ENCODE measurements at regions not wholly inside any gene's neighbourhood (a gene's known extent, or its start where the extent isn't known, plus 50 kb on each side); places are given as distances from the start of the nearest gene placed in this dataset.
A peak's percentile ranks its signal among the peaks of the same experiment; 100 is the strongest.

DNA sequence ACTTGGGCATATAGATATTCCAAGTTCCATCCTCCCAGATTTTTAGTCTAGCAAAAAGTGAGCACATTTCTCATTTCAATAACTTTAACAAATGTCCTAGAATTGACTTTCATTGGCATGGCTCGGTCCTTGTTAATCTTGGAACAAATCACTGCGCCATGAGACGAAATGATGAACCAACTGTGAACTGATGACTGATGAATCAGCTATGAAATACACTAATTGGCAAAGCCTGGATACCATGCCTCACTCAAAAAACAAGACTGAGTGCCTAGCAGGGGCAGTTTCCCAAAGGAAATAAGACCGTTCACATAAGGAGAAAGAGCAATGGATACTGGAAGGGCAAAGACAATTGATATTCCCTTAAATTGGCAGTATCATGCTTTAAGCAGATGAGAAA is 248.6 kb upstream of the VEGFC start:
- DNase-seq (no peak), ATAC-seq (no peak)
- Mint-ChIP-seq H3K27ac (no peak overlapping the region), H3K4me3 (no peak overlapping the region), H3K4me1 (no peaks in the 10 kb centered on the region), H3K27me3 (peaks cover 21% of the 10 kb centered on the region), H3K9me3 (peaks cover 0 to 6% of the 10 kb centered on the region in 2 donors)

GRCh38 chr4:177047070-177047850 is 254.5 kb upstream of the VEGFC start:
- ATAC-seq = peak; percentile 81
- H3K4me3 Mint-ChIP-seq = no peak overlapping the region
- H3K27me3 Mint-ChIP-seq = peaks cover 36% of the 10 kb centered on the region
- no peaks in the 10 kb centered on the region for H3K4me1 Mint-ChIP-seq
- H3K9me3 Mint-ChIP-seq = no peaks in the 10 kb centered on the region
- peak; percentile 40 to 48 for DNase-seq
- no peak overlapping the region for H3K27ac Mint-ChIP-seq

GRCh38 chr4:177047851-177048174 is 255.1 kb upstream of the VEGFC start:
- peaks cover 36% of the 10 kb centered on the region for H3K27me3 Mint-ChIP-seq
- H3K4me3 Mint-ChIP-seq = no peak overlapping the region
- no peaks in the 10 kb centered on the region for H3K9me3 Mint-ChIP-seq
- ATAC-seq (no peak), DNase-seq (no peak)
- H3K27ac Mint-ChIP-seq = no peak overlapping the region
- H3K4me1 Mint-ChIP-seq = no peaks in the 10 kb centered on the region

DNA sequence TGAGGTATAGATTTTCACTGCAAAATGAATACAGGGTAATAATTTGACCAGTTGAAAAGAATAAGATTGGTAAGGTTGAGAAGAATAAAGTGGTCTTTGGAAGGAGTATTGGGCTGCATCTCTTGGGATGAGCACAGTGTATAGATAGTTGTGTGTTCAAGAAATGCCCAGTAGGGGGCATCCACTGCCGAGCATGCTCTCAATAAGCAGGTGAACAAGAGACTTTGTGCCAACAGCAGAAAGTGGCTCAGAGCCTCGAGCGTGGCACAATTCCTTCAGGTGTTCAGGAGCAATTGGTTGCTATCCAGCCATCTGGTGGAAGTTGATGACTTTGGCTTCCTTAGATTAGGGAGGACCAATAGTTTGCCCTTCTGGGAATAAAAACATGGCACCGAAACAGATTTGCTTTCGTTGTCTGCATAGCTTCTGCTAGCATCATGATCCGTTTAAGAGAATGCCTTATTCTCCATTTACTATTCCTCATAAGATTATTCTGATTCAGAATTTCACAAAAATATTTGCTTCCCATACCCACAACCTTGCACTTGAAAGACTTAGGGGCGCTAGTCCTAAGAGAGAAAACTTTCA is 258.1 kb upstream of the NEIL3 start:
- peaks cover 13% of the 10 kb centered on the region for H3K27me3 Mint-ChIP-seq
- DNase-seq = peak in 1 of 2 donors; percentile 6
- no peaks in the 10 kb centered on the region for H3K9me3 Mint-ChIP-seq
- no peak overlapping the region for H3K4me3 Mint-ChIP-seq
- peak; percentile 66 for ATAC-seq
- no peak overlapping the region for H3K27ac Mint-ChIP-seq
- H3K4me1 Mint-ChIP-seq = no peaks in the 10 kb centered on the region

GRCh38 chr4:177052211-177052934 is 257.3 kb upstream of the NEIL3 start:
- ATAC-seq (no peak), DNase-seq (no peak)
- Mint-ChIP-seq H3K4me3 (no peak overlapping the region), H3K4me1 (no peaks in the 10 kb centered on the region), H3K27me3 (peaks cover 11% of the 10 kb centered on the region), H3K9me3 (no peaks in the 10 kb centered on the region), H3K27ac (no peak overlapping the region)

DNA sequence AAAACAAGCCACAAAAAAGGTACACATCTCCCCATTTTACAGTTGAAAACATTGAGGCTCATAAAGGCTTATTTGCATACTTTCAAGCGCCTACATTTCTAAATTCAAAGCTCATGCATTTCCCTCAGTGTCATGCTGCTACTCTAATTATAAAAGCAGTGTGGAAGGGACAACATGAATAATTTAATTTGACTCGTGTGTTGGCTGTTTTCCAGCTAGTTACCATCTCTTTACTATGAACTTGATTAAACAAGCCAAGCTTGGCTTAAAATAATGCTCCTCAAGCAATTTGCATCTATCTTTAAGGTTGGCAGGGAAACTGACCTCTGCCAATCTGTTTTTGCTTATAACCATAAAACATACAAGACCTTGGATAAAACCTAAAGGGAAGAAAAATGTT is 252.5 kb upstream of the NEIL3 start:
- no peak overlapping the region for H3K27ac Mint-ChIP-seq
- no peak for ATAC-seq

DNA sequence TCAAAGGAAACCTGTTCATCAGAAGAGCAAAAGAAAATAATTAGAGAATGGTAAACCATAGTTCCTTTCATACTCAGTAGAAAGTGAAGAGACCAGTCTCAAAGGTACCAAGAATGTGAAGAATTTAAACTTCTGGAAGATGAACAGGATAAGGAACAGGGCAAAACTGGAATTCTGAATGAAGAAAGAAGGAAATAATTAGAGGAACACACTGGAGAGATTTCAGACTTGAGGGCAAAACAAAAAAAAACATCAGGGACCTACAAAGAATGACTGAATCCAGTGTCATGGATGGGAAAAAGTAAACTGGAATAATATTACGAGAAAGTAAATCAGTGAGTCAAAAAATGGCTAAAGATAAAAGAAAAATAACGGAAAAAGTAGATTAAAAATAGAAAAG is 245.6 kb upstream of the NEIL3 start:
- Mint-ChIP-seq H3K4me1 (no peaks in the 10 kb centered on the region), H3K4me3 (no peak overlapping the region), H3K9me3 (peaks cover 0 to 6% of the 10 kb centered on the region in 2 donors), H3K27ac (peak overlapping the region in 1 of 2 donors; percentile 10), H3K27me3 (no peaks in the 10 kb centered on the region)
- DNase-seq (no peak), ATAC-seq (no peak)

More for the DNA sequence above, 252.5 kb upstream of the NEIL3 start:
- Mint-ChIP-seq H3K9me3 (peaks cover 0 to 3% of the 10 kb centered on the region in 2 donors), H3K27me3 (no peaks in the 10 kb centered on the region), H3K4me3 (no peak overlapping the region), H3K4me1 (no peaks in the 10 kb centered on the region)
- no peak for DNase-seq

GRCh38 chr4:177064729-177065394 is 244.8 kb upstream of the NEIL3 start:
- Mint-ChIP-seq H3K27me3 (no peaks in the 10 kb centered on the region), H3K9me3 (peaks cover 0 to 6% of the 10 kb centered on the region in 2 donors), H3K4me1 (no peaks in the 10 kb centered on the region), H3K27ac (peak overlapping the region in 1 of 2 donors; percentile 33), H3K4me3 (no peak overlapping the region)
- ATAC-seq = no peak
- DNase-seq = no peak

DNA sequence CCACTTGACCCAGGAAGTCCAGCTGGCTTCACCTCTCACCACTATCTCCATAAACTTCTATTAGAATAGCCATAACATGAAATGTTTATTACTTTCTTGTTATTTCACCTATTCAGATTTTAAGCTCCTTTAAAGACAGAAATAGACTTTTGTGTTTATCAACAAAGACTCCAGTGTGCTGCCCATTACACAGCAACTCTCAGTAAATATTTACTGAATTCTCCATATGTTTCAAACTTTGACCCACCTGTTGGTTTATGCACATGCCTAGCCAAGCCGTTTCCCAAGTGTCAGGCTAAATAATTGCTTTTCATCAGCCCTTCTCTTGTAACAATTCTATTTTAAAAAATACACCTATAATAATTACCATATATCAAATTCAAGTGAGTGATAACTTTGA is 242.9 kb upstream of the NEIL3 start:
- Mint-ChIP-seq H3K27ac (no peak overlapping the region), H3K27me3 (no peaks in the 10 kb centered on the region), H3K9me3 (peaks cover 0 to 6% of the 10 kb centered on the region in 2 donors), H3K4me1 (no peaks in the 10 kb centered on the region), H3K4me3 (no peak overlapping the region)
- ATAC-seq (no peak), DNase-seq (no peak)

DNA sequence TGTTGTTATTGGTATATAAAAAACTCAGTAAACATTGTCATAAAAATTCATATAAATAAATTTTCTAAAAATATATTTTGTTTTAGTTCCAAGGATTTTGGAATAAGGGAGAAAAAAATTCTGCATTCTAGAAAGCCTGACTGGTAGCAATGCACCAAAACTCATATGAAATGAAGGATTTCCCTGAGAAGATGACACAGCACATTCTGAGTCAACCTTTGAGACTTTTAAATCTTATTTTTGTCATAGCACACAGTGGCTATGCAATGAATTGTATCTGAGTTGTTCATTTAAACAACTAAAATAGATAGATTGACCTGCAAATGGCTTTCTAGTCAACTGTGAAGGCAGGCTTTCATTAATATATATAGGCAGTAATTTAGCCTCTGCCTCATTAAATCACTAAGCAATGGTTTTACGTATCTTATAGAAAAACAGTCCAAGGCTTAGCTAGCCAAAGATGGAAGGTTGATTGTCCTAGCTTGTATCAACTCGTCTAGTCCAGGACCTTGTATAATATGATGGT is 239.1 kb upstream of the NEIL3 start:
- no peak overlapping the region for H3K4me3 Mint-ChIP-seq
- DNase-seq (no peak), ATAC-seq (no peak)
- no peaks in the 10 kb centered on the region for H3K9me3 Mint-ChIP-seq
- no peaks in the 10 kb centered on the region for H3K27me3 Mint-ChIP-seq
- H3K27ac Mint-ChIP-seq = no peak overlapping the region
- H3K4me1 Mint-ChIP-seq = no peaks in the 10 kb centered on the region

- ATAC-seq (no peak), DNase-seq (no peak)
- H3K9me3 Mint-ChIP-seq = no peaks in the 10 kb centered on the region
- H3K27me3 Mint-ChIP-seq = no peaks in the 10 kb centered on the region
- no peak overlapping the region for H3K27ac Mint-ChIP-seq
- H3K4me1 Mint-ChIP-seq = no peaks in the 10 kb centered on the region
- no peak overlapping the region for H3K4me3 Mint-ChIP-seq
These were observed 232.3 kb upstream of the NEIL3 start for GRCh38 chr4:177077095-177077971.

GRCh38 chr4:177079327-177079726 is 230.3 kb upstream of the NEIL3 start:
- H3K4me1 Mint-ChIP-seq = no peaks in the 10 kb centered on the region
- H3K27ac Mint-ChIP-seq = no peak overlapping the region
- H3K4me3 Mint-ChIP-seq = no peak overlapping the region

GRCh38 chr4:177080388-177080787 is 229.3 kb upstream of the NEIL3 start:
- no peak for DNase-seq
- Mint-ChIP-seq H3K27me3 (no peaks in the 10 kb centered on the region), H3K4me3 (no peak overlapping the region), H3K9me3 (no peaks in the 10 kb centered on the region), H3K4me1 (no peaks in the 10 kb centered on the region), H3K27ac (no peak overlapping the region)
- ATAC-seq = no peak

More at GRCh38 chr4:177079327-177079726, 230.3 kb upstream of the NEIL3 start:
- Mint-ChIP-seq H3K9me3 (no peaks in the 10 kb centered on the region), H3K27me3 (no peaks in the 10 kb centered on the region)
- DNase-seq = no peak
- no peak for ATAC-seq

GRCh38 chr4:177087060-177087459 is 222.6 kb upstream of the NEIL3 start:
- ATAC-seq = no peak
- DNase-seq = no peak
- H3K27me3 Mint-ChIP-seq = no peaks in the 10 kb centered on the region
- H3K4me1 Mint-ChIP-seq = no peaks in the 10 kb centered on the region
- H3K9me3 Mint-ChIP-seq = no peaks in the 10 kb centered on the region
- H3K4me3 Mint-ChIP-seq = no peak overlapping the region
- H3K27ac Mint-ChIP-seq = no peak overlapping the region

- Mint-ChIP-seq H3K4me1 (no peaks in the 10 kb centered on the region), H3K27ac (no peak overlapping the region), H3K4me3 (no peak overlapping the region), H3K9me3 (no peaks in the 10 kb centered on the region), H3K27me3 (no peaks in the 10 kb centered on the region)
- no peak for ATAC-seq
- DNase-seq = no peak
These were observed 222.2 kb upstream of the NEIL3 start for GRCh38 chr4:177087499-177087898.

Measured in stimulated activated naive CD8-positive, alpha-beta T cell treated with anti-CD3 and anti-CD28 coated beads, Interleukin-15, amount 100 ng/mL, for 72 hours (primary cell).